ENCODE measurements at regions not wholly inside any gene's neighbourhood (a gene's known extent, or its start where the extent isn't known, plus 50 kb on each side); places are given as distances from the start of the nearest gene placed in this dataset.

GRCh38 chr22:22352371-22352999, 107.9 kb downstream of the VPREB1 start:
- peaks cover 36% of the 10 kb centered on the region for H3K27me3 ChIP-seq (replicated peaks)
- H3K36me3 ChIP-seq (replicated peaks) = no peaks in the 10 kb centered on the region
- no peak overlapping the region for H3K27ac ChIP-seq
- TF ChIP-seq CTCF (IDR thresholded peaks at IDR 0.05; ENCODE audit: low read depth, low read length, missing control alignments) = no peak
- no peak overlapping the region for H3K4me3 ChIP-seq (ENCODE audit: low read depth, low read length)
- in situ Hi-C loops (cut with HindIII; ENCODE audit: low pct_ligation_motif_present, low sequenced_read_pairs) = no loop called here
- DNase-seq = no peak

- H3K27ac ChIP-seq = no peak overlapping the region
- H3K36me3 ChIP-seq (replicated peaks) = no peaks in the 10 kb centered on the region
- no peak for DNase-seq
- in situ Hi-C loops (cut with HindIII; ENCODE audit: low pct_ligation_motif_present, low sequenced_read_pairs) = no loop called here
- peaks cover 25% of the 10 kb centered on the region for H3K27me3 ChIP-seq (replicated peaks)
- H3K4me3 ChIP-seq (ENCODE audit: low read depth, low read length) = no peak overlapping the region
- TF ChIP-seq CTCF (IDR thresholded peaks at IDR 0.05; ENCODE audit: low read depth, low read length, missing control alignments) = no peak
These were observed 110.7 kb downstream of the VPREB1 start for GRCh38 chr22:22355096-22355834.

GRCh38 chr22:22357024-22357883, 112.7 kb downstream of the VPREB1 start:
- H3K36me3 ChIP-seq (replicated peaks) = no peaks in the 10 kb centered on the region
- in situ Hi-C loops (cut with HindIII; ENCODE audit: low pct_ligation_motif_present, low sequenced_read_pairs) = no loop called here
- H3K27ac ChIP-seq = no peak overlapping the region
- peaks cover 10% of the 10 kb centered on the region for H3K27me3 ChIP-seq (replicated peaks)
- no peak overlapping the region for H3K4me3 ChIP-seq (ENCODE audit: low read depth, low read length)
- TF ChIP-seq CTCF (IDR thresholded peaks at IDR 0.05; ENCODE audit: low read depth, low read length, missing control alignments) = peak; percentile 83
- peak; percentile 47 for DNase-seq

- no peak for DNase-seq
- in situ Hi-C loops (cut with HindIII; ENCODE audit: low pct_ligation_motif_present, low sequenced_read_pairs) = no loop called here
- Histone ChIP-seq H3K36me3 (replicated peaks) (no peaks in the 10 kb centered on the region), H3K27ac (no peak overlapping the region), H3K4me3 (ENCODE audit: low read depth, low read length) (no peak overlapping the region), H3K27me3 (replicated peaks) (peaks cover 10% of the 10 kb centered on the region)
- no peak for TF ChIP-seq CTCF (IDR thresholded peaks at IDR 0.05; ENCODE audit: low read depth, low read length, missing control alignments)
These were observed 113.6 kb downstream of the VPREB1 start for GRCh38 chr22:22358152-22358551.

GRCh38 chr22:22358686-22359085, 114.1 kb downstream of the VPREB1 start:
- in situ Hi-C loops (cut with HindIII; ENCODE audit: low pct_ligation_motif_present, low sequenced_read_pairs) = no loop called here
- H3K27me3 ChIP-seq (replicated peaks) = peaks cover 10% of the 10 kb centered on the region
- H3K27ac ChIP-seq = no peak overlapping the region
- no peak for TF ChIP-seq CTCF (IDR thresholded peaks at IDR 0.05; ENCODE audit: low read depth, low read length, missing control alignments)
- H3K36me3 ChIP-seq (replicated peaks) = no peaks in the 10 kb centered on the region
- DNase-seq = no peak
- no peak overlapping the region for H3K4me3 ChIP-seq (ENCODE audit: low read depth, low read length)
